HG02973 (cell line): ENCODE measurements at regions not wholly inside any gene's neighbourhood (a gene's known extent, or its start where the extent isn't known, plus 50 kb on each side); places are given as distances from the start of the nearest gene placed in this dataset.

Experiments used
- ATAC-seq: cut with Tn5 transposase; IDR thresholded peaks from one replicate; pipeline ENCODE4 v1.9.1; 2021; ENCODE audit warnings: moderate library complexity; ENCODE audit not compliant: unreplicated experiment

DNA sequence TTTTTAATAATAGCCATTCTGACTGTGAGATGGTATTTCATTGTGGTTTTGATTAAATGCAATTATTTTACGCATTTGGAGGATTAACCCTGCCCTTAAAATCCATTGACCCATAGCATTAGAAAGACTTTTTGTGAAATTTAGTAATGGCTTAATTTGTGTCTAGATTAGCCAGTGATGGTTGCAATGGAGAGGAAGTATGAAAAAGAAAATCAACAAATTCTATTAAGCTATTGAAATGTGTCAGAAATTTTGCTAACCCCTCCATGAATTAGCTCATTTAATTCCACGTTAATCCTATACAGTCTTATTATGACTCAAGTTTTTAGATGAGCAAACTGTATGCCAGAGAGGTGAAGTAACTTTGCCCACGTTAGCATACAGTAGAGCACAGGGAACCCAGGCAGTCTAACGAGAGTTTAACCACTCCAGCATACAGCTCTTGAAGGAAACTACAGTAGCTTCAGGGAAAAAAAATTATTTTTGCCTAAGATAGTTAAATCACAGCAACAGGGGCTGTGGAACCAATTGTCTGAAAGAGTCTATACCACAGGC lies 158.2 kb upstream of the PPP2R2B start:
- ATAC-seq: no peak

DNA sequence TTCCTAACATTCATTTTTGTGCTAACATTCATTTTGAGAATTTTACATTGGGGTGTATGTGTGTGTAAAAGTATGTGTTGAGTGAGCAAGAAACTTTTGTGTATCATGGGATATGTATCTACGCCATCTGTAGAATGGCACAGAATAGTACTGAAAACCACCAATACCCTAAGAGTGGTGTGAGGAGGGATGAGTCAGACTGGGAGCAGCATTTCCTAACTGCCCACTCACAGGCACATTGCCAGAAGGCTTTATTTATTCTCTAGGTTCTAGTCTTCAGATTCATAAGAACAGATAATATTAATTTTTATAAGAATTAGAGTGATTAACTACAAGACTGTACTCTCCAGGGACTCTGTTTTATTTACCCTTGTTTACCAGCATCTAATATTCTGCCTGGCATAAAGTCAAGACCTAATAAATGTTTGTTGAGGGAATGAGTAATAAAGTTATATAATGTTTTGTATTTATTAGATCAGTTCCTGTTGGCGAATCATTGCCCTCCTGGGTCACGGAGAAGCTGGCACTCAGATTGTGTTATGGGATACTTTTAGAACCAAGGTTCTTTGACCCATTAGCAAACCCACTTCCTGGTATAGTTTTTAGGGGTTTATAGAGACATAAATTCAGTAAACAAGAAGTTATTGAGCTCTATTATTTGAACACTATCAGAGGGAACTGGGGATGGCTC lies 159.1 kb upstream of the PPP2R2B start:
- ATAC-seq: no peak

DNA sequence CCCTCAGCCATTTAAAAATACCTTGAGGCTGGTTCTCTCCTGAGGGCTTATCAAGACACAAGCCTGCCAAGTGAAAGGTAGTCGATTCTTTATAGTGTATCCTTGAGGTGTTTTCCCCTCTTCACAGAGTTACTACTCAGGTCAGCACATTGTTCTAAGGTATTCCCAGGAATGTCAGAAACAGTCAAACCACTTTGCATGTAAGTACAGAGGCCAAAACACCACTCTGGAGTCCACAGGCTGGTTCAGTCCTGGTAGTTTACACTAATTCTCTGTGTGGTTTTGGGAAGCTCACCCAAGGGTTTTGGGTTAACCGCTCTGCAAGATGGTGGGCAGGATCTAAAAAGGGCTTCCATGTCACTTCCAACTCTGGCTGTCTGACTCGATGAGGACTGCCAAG lies 162.3 kb upstream of the PPP2R2B start:
- no peak for ATAC-seq

DNA sequence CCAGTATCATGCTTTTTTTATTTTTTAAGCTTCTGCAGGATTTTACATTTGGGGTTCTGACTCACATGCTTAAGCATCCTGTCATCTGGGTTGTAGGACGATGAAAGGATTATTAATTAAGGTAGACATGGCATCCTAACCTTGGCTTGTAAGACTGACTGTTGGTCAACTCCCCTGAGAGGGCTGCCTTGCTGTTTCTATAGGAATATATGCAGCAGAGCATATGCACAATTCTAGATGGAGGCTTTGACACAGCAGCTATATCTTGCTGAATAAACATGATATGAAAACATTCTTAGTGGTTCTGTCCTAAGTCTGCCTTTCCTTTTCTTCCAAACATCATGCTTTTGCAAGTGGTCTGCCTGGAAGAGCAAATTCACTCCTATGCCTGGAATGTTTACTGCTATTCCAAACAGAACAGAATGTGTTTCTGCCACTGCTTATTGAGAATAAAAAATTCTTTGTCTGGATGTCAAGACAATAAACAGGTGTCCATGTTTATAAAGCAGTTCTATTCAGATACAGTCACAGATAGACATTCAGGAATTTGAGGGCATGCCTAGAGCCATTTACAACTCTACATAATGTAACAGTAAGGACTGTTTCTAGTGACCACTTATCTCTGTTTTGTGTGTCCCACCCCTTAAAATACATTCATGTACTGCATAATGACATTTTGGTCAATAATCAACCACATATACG lies 166.2 kb upstream of the PPP2R2B start:
- no peak for ATAC-seq

DNA sequence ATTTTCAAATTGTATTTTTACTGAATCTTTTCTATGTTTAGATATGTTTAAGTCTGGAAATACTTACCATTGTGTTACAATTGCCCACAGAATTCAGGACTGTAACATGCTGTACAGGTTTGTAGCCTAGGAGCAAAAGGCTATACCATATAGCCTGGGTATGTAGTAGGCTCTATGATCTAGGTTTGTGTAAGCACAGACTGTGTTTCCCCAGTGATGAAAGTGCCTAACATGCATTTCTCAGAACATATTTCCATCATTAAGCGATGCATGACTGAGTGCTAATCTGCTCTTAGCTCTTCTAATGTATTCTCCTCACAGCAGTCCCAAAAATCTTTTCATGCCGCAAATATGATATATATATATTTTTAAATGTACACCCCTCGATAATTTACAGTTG lies 166.7 kb upstream of the PPP2R2B start:
- no peak for ATAC-seq

DNA sequence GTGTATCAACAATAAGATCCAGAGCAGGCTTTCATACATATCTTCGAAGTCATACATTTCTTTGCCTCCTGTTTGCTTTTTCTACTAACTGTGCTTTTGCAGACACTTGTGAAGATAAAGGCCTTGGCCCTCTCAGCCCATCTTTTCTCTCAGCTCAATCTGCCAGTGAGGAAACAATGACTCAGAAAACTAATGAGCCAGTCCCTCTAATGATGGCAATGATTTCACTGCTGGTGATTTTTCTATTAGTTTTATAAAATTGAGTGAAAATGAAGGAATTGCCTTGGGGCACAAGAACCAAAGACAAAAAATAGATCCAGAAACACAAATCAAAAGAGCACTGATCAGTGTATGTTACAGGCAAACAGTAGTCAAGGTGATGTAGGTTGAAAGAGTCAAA lies 167.7 kb upstream of the PPP2R2B start:
- no peak for ATAC-seq

DNA sequence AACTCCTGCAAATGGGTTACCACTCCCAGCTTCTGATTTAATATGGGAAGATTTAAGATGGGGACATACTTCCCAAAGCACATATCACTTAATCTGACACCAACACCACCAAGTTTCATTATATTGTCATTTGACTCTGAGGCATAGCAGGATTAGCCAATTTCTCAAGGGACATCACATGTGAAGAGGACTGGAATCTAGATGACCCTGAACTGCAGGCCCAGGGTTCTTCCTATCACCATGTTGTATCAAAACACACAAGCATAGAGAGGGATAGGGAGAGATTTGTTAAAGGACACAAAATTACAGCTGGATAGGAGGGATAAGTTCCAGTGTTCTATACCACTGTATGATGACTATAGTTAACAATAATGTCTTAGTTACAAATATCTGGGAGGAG lies 168.3 kb upstream of the PPP2R2B start:
- ATAC-seq: no peak

DNA sequence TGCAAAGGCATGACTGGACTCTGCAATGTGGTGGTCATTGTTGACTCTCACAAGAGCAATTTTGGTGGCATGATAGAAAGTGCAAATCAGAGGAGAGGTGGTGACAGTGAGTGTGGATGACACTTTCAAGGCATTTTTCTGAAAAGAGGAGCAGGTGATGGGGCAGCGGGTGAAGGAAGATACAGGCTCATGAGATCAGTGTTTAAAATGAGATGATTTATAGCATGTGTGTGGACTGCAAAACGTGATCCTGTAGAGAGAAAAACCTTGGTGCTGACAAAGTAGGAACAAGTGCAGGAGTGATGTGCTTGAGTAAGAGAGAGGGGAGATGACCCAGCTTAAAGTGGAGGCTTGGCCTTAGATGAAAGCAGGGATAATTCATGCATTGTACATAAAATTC lies 171.2 kb upstream of the PPP2R2B start:
- ATAC-seq: no peak

DNA sequence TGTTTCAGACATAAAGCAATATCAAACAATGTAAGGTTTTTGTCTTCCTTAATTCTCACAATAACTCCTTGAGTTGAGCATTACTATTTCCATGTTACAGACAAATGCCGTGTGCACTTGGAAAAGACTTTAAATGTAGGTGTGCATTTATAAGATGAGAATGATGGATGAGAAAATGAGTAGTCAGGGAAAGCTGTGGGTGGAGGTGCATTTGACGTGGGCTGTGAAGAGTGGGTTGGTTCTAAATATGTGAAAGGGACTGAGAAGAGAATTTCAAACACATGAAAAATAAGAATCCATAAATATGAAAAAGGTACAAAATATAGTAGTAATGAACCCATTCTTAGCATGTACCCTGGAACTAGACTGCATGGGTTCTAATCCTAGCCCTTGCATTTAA lies 171.6 kb upstream of the PPP2R2B start:
- ATAC-seq: no peak

DNA sequence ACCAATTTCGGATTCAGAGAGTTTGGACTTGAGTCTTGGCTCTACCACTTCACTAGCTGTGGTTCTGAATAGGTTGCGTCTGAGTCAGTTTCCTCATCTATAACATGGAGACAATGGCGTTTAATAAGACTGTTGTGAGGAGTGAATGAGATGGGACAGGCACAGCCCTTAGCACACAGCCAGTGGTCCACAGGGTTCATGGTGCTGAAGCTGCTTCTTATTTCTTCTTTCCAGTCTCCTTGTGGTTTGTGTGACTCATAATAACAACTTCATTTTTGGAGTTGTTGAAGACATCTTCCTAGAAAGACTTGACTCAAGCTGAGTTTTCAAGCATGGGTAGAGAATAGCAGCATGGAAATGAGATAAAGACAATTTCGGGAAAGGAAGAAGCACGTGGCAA lies 172.6 kb upstream of the PPP2R2B start:
- no peak for ATAC-seq

DNA sequence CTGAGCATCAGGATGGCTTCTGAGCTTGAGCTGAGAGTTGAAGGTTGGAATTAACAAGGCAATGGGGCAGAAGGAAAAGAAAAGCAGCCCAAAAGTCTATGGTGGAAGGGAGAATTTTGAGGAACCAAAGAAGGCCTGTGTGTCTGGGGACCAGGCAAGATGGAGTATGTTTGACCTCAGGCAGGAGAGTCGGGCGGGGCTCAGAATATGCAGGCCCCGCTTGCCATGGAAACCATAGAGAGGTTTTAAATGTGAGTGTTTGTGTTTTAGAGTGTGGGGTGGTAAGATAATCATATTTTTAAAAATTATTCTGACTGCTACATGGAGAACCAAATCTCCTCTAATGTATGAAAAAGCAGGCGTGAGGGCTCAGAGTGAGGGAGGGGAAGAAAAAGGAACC lies 174.0 kb upstream of the PPP2R2B start:
- ATAC-seq: no peak

DNA sequence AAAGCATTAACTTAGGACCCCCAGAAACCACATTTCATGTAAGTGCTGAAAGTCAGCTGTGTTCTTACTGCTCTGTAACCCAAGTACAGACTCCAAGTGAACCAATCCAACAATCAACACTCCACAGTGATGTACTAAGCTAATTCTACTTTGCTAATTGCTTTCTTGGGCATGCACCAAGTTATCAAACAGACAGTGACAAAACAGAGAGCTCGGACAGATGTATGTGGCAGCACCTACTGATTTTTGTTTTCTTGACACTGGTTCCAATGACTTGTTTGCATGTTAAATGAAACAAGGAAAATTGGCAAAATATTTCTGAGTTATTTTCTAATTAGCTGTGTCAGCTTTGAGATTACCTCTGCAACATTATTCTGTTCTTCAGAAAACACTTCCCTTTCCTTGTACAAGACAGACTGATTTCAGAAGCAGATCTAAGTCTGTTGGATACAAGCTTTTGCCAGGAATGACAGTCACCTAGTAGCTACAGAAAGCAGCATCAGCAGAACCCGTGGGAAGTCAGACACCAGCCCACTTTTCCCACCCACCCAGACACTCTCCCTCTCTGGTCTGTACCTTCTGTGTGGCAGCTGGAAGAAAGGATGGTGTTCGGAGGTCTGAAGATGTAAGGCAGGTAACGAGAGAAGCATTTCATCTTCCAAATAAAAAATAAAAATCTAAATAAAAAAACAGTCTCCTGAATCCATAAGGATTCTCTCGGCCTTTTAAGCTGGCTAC lies 176.7 kb upstream of the PPP2R2B start:
- ATAC-seq: no peak

DNA sequence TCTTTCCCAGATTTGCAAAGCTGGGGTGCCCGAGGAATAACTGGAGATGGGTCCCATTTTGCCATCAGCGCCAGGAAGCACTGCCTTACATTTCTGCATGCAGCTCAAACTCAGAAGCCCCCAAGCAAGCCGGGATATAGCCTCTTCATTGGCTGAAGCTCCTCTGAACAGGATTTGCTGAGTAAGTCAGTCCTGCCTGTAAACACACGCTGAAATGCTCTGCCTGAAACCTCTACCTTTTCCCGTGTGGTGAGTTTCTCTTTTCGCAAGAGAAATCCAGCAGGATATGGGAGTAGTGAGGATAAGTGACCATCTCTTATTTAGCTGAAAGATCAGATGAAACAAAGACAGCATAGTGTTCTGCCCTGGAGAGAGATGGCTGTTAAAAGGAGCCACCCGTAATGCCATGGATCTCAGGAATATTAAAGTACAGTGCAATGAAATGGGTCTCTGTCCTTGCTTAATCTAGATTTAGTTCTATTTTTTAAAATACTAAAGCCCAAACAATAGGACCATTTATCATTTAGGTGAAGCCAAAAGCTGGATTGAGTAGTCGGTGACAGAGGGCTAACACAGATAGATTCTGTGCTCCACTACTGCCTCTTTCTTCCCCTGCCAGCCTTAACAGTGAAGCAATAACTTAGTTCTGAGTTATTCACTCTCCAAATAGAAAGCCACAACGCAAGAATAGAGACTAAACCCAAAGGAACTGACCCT lies 177.5 kb upstream of the PPP2R2B start:
- no peak for ATAC-seq

DNA sequence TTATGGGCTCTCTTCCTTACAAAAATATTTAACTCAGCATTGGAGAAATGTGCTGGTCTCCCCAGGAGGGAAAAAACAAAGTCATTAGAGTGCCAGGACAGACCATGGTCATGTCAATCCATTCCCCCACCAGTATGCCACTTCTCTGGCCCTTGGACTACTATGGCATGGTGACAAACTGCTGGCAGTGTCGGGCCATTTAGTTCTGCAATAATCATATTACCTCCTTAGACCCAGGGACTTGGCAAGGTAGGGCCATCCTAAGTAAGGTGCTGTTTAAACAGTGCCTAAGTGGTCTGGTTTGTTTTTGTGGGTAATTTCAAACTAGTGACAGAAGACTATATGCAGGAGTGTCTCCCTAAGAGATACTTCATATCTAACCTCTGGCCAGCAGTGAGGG lies 177.8 kb upstream of the STK32A start:
- ATAC-seq: no peak

DNA sequence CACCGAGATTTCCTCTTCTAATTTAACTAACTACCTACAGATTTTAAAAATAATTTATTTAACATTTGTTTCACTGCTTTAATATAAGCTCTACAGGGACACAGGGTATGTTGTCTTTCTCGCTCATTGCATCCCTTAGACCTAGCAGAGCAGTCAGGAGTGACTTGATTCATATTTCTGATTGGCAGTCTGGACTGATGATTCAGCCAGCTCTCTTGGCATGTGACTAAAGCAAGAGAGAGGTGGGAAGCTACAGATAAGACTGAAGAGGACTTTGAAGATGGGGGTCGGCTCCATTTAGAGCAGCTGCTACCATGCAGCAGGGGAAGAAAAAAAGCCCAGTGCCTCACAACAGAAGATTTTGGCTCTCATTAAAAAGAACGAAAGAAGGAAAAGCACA lies 173.4 kb upstream of the STK32A start:
- ATAC-seq: no peak

DNA sequence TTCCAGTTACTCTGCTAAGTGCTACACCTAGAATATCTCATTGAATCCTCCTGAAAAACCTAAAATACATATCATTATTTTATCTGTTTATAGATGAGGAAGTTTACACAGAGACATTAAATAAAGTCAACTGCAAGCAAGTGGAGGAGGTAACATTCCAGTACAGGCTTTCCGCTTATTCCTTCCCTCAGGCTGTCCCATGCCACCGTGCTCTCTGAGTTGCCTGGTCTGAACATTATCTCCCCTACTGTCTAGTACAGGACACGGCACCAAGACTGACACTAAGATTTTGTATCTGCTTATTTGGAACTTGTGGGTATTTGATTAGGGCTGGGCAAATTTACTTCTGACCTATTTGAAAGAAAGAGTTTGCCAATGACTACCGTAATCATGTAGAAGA lies 172.4 kb upstream of the STK32A start:
- ATAC-seq: no peak

DNA sequence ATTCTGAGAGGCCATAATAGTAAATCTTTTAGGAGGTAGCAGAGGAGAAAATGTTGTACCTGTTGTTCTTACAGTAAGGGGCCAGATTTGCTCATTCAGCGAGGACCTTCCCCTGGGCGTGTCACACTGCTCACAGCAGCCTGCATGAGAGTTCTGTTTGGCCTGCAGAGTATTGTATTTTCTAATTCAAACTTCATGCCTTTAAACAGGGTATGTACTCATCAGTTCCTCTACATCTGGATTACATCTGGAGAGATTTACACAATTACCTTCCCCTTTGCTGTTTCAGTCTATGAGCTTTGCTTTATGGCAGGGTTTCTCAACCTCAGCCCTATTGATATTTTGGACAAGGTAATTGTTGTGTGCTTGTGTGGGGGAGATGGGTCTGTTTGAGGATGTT lies 170.9 kb upstream of the STK32A start:
- ATAC-seq: no peak

DNA sequence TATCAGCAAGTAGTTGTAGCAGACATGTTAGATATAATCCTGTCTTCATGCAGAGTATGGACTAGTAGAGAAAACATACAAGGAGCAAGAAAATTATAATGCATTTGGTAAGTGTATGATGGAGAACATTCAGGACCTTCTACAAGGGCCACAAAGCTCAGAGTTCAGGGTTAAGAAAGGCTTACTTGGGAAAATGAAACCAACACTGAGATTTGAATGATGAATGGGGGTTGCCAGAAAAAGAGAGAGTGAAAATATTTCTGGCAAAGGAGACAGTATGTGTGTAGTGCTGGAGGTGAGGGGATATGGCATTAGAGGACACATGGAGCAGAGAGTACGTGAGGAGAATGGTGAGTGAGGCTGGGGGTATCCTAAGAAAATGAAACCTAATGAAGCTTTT lies 169.8 kb upstream of the STK32A start:
- peak; percentile 68 for ATAC-seq

DNA sequence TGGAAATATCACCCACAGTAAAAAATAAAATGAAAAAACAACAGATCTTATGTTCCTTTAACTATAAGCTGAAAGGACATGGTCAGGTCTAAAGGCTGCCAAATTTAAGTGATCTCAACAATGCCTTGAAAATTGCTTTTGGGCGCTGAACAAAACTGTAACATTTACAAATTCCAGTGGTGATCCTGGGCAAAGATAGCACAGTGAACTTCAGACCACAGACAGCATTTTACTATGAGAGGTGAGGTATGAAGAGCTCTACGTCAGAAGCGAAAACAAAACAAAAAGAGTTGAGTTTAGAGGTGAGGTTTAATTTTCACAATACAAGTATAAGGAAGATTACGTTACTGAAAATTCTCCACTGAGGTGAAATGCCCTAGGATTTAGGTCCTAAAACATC lies 165.8 kb upstream of the STK32A start:
- ATAC-seq: no peak

DNA sequence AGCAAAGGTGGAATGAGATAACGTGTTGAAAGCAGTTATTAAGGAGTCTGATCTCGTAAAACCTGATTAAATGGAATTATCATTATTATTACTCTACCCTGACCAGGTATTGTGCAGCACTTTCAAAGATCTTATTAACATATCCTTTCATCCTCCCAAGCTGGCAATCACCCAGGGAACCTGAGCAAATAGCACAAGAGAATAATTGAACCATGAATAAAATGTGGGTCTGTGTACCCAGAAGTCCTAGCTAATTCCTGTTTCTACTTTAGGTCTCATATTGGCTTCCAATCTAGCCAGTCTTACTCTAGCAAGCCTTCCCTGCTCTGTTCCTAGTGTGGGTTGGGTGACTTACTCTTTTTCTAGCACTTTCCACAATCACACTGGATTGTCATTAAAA lies 162.2 kb upstream of the STK32A start:
- ATAC-seq: no peak

DNA sequence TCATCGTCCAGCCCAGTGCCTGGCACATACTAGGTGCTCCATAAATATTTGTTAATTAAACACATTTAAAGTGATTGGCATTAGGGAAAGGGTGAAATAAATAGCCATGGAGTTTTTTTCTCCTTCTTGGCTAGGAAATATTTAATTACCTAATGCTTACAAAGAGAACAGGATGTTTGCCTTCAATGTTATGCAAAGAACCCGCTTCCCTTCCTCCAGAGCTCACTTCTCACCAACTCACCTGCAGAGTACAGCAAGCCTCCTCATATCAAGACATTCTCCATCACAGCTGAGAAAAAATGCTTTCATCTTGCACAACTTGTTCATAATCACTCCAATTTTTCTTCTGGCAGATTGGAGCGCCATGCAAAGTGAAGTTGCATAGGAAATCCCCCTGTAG lies 161.7 kb upstream of the STK32A start:
- ATAC-seq: no peak
